GM18868 (cell line): ENCODE measurements at regions not wholly inside any gene's neighbourhood (a gene's known extent, or its start where the extent isn't known, plus 50 kb on each side); places are given as distances from the start of the nearest gene placed in this dataset.

ENCODE experiments used
- ATAC-seq: cut with Tn5 transposase; IDR thresholded peaks from one replicate; pipeline ENCODE4 v1.9.1; 2021; ENCODE audit warnings: mild to moderate bottlenecking, moderate library complexity; ENCODE audit not compliant: unreplicated experiment

GRCh38 chr2:66789741-66790140 lies 354.8 kb downstream of the MEIS1 start:
- ATAC-seq = no peak

- ATAC-seq = no peak
Observed at GRCh38 chr2:66790651-66791181, 355.8 kb downstream of the MEIS1 start.

GRCh38 chr2:66794070-66794469 lies 359.1 kb downstream of the MEIS1 start:
- ATAC-seq = no peak

- ATAC-seq = no peak
Observed at GRCh38 chr2:66794551-66794950, 359.6 kb downstream of the MEIS1 start.

GRCh38 chr2:66802877-66803276 lies 368.0 kb downstream of the MEIS1 start:
- no peak for ATAC-seq

- ATAC-seq = no peak
Observed at GRCh38 chr2:66803726-66804125, 368.8 kb downstream of the MEIS1 start.

- ATAC-seq = no peak
Observed at GRCh38 chr2:66805016-66805865, 370.3 kb downstream of the MEIS1 start.

GRCh38 chr2:66805968-66806367 lies 371.0 kb downstream of the MEIS1 start:
- no peak for ATAC-seq

- no peak for ATAC-seq
Observed at GRCh38 chr2:66813525-66813924, 378.6 kb downstream of the MEIS1 start.

GRCh38 chr2:66813976-66814375 lies 379.1 kb downstream of the MEIS1 start:
- ATAC-seq = no peak

GRCh38 chr2:66814916-66815315 lies 380.0 kb downstream of the MEIS1 start:
- ATAC-seq = no peak

GRCh38 chr2:66815886-66816285 lies 381.0 kb downstream of the MEIS1 start:
- no peak for ATAC-seq

GRCh38 chr2:66821168-66821567 lies 386.2 kb downstream of the MEIS1 start:
- ATAC-seq = no peak

GRCh38 chr2:66822186-66822585 lies 387.3 kb downstream of the MEIS1 start:
- no peak for ATAC-seq

GRCh38 chr2:66824926-66825325 lies 390.0 kb downstream of the MEIS1 start:
- no peak for ATAC-seq

GRCh38 chr2:66827851-66828250 lies 392.9 kb downstream of the MEIS1 start:
- no peak for ATAC-seq

GRCh38 chr2:66828876-66829275 lies 394.0 kb downstream of the MEIS1 start:
- no peak for ATAC-seq

GRCh38 chr2:66830881-66831280 lies 396.0 kb downstream of the MEIS1 start:
- no peak for ATAC-seq

- no peak for ATAC-seq
Observed at GRCh38 chr2:66832646-66833435, 397.9 kb downstream of the MEIS1 start.

- ATAC-seq = no peak
Observed at GRCh38 chr2:66834859-66835258, 399.9 kb downstream of the MEIS1 start.

- ATAC-seq = no peak
Observed at GRCh38 chr2:66836851-66837250, 401.9 kb downstream of the MEIS1 start.
